ENCODE measurements at regions not wholly inside any gene's neighbourhood (a gene's known extent, or its start where the extent isn't known, plus 50 kb on each side); places are given as distances from the start of the nearest gene placed in this dataset.

DNA sequence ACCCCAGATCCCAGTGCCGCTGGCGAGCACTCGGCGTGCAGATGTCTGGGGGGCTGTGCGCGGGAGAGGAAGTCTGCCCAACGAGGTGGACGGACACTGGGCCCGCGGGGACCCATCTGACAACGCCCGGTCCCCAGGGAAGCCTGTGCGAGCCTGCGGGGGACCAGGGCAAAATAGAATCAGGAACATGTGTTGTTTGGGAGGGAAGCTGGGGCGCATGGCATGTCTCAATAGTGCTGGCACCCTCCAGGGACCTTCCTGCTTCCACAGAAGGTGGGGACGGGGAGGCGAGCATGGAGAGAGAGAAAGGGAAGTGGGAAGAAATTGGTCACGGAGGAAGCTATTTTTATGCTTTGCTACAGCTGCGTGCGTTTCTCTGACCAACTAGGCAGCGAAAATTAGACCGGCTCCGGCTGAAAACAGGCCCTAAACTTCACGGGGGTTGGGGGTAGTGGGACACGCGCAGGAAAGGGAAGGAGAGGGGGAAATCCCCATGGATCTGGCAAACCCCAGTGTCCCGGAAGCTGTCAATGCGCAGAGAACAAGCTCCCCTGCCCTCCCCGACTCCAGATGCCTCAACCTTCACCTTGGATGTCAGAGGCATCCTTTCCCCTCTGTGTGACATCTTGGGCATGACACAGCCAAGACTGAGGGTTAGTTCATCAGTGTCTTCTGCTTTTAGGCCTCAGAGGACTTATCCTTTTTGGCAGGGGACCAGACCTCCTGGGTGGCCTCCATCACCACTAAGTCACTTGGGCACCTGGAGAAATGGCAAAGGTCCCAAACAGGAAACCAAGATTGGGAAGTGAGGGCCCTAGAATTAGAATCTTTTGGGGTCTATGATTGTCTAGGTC, 169.8 kb upstream of the BCOR start:
- no peak for DNase-seq

DNA sequence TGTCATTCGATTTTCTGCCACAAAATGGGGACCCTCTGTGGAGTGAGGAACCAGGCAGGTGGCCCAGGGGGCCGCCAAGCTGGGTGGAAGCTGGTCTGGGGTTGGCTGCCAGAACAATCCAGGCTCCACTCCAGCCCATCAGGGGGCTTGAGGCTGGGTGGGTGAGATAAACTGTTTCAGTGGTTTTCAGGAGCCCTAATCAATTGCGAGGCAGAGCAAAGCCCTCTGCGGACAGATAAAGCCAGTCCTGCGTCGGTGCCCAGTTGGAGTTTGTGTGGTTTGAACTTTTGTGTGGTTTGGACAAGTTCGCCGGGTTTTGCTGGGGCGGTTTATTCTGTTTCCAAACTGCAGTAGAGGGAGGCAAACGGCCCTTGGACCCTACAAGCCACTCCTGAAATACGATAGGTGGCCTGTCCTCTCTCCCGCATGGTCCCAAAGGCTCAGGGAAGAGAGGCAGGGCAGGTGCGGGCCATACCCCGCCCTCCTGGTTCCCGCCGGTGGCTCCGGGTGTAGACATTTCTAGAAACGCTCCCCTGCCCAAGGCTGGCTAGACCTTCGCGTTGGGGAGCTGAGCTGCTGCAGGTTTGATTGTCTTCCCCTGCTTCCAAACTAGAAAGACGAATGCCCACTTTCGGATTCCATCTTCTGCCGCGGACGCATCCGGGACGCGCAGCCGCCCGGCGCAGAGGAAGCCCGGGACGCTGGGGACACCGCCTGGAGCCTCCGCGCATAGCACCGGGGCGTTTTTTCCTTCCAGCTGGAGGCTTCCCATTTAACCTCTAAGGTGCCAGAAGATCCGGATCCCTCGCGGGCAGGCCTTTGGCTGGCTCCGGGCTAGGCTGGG, 169.0 kb upstream of the BCOR start:
- DNase-seq, result peak; percentile 28 to 29

DNA sequence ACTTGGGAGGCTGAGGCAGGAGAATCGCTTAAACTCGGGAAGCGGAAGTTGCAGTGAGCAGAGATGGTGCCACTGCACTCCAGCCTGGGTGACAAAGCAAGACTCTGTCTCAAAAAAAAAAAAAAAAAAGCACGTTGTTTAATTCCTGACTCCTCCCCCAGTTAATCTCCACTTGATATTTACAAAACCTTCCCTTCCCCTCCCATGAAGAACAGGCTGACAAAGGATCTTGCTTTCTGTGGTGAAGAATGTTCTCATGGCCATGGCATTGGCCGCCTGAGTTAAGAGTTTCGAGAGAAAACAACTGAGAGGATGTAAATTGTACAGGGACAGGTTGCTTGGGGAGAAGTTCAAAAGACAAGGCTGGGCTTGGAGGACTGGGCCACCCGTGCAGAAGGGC, 168.2 kb upstream of the BCOR start:
- DNase-seq, result no peak

DNA sequence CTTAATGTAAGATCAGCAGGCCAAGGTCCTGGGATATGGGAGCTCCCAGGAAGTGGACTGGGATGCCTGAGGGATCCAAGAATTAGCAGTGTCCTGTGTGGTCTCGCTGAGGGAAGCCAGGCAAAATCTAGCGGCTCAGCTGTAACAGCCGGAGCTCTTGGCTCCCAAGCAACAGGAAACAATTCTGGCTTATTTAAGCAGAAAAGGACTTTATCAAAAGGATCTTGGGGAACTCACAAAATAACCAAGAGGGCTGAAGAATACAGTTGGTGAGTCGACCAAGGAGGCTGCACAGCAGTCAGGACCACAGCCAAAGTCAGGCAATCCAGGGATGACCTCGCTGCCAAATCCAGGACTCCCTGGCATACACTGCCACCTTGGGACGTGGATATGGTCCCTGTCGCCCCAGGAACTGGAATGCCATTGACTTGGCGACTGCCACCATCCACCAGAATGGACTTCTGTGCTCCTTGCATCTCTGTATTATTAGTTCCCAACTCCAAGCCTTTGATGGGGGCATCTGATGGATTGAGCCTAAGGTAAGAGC, 165.3 kb upstream of the BCOR start:
- DNase-seq, result no peak

DNA sequence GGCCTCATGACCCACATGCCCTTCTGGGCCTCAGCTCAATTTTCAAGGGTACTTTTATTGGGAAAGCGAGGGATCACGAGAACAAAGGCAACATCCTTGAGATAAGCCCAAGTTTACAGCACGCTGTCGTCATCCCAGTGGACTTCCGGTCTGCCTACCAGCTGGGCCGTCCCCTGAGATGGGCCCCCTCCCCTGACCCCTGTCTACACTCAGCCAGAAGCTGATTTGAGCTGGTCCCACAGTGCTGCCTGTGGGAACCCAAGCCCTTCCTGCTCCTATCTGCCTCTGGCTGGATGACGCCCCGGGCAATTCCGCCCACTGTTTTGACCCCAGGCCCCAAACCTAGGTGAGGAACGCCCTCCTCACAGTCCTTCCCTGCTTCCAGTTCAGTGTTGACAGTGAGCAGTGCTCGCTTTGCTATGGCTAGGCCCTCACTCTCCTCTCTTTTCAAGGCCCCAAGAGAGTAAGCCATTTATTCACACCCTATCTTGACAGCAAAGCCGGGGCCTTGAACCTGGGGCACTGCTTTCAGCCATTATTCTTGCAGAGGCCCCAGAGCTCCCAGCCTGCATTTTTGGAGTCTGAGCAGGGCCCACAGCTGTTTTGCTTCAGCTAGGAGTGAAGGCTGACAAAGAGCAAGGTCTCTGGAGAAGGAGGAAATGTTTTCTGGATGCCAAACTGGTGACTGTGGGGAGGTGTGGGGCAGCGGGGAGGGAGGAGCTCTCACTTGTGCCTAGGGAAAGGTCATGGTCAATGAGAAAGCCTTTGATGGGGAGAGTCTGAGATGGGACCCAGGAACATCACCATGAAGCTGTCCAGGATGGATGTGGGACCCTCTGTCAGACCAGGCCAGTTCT, 164.6 kb upstream of the BCOR start:
- no peak for DNase-seq

DNA sequence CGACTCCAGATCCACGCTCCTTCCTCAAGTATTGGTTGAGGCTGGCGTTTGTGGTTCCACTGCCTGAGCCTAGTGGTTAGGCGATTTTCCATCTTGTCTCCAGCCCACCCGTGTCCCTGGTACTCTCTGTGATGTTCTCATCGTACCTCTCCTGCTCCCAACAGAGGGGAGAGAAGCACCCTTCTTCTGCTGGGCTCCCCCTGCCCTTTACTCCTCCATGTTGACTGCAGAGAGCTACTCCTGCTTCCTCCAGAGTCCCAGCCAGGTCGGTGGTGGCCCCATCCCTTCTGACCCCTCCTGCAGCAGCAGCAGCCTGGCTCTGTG, 164.0 kb upstream of the BCOR start:
- DNase-seq, result no peak

DNA sequence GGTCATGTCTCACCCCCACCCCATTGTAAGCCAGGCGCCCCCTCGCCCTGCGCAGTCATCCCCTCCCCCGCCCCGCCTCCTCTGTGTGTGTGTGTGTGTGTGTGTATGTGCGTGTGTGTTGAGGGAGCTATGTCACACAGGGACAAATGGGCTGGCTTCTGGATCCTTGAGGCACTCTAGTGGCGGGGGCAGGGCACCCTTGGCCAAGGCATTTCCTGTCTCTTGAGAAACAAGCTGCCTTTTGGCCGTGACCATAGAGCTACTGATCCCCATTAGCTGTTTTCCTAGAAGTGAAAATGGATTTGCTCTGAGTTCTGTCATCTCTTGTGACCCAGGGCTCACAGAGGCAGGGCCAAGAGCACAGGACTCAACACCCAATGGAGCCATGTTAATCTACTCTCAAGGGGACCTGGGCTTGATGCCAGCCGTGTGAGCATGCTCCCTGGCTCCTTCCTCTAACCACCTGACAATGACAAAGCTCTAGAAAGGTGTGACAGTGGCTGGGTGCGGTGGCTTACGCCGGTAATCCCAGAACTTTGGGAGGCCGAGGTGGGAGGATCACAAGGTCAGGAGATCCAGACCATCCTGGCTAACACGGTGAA, 162.5 kb upstream of the BCOR start:
- DNase-seq, result no peak

DNA sequence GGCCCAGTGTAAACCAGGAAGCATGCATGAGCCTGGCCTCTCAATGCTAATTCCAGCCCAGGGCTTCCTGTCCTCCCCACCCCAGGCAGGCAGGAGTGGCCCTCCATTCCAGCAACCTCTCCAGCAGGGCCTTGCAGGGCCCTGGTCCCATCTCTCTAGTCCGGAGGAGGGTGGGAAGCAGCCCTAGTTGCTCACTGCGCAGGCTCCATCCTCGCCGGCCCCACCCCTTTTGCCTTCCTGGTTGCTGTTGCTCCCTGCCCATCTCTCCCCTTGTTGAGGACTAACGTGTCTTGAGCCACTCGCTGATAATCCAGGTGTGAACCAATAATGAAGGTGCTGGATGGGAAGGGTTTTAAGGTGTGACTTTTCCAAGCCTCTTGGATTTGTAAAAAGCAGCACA, 161.2 kb upstream of the BCOR start:
- no peak for DNase-seq

DNA sequence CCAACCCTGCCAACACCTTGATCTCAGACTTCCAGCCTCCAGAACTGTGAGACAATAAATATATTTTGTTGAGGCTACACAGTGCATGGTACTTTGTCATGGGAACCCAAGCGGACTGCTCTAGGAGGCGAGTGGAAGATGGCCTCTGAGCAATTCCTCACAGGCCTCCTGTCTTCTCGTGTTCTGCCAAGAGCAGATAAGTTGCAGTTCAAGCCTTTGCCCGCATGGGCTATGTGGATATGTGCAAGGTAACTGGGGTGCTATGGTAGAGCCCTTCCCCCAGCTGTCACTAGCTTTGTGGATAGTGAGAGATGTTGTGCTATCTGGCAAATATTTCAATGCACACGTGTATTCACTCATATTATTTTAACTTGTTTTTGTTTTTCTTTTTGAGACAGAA, 156.0 kb upstream of the BCOR start:
- DNase-seq, result no peak

DNA sequence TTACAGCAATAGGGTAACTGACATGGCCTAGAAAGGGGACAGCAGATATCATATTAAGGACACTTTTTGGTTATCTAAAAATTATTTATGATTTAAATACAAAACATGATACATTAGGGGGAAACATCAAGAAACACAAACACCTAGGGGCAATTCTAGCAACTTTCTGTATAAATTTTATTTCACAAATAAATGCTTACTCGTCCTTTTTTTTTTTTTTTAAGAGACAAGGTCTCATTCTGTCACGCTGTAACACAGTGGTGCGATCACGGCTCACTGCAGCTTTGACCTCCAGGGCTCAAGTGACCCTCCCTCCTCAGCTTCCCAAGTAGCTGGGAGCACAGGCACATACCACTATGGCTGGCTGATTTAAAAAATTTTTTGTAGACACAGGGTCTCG, 151.8 kb upstream of the BCOR start:
- DNase-seq, result no peak

DNA sequence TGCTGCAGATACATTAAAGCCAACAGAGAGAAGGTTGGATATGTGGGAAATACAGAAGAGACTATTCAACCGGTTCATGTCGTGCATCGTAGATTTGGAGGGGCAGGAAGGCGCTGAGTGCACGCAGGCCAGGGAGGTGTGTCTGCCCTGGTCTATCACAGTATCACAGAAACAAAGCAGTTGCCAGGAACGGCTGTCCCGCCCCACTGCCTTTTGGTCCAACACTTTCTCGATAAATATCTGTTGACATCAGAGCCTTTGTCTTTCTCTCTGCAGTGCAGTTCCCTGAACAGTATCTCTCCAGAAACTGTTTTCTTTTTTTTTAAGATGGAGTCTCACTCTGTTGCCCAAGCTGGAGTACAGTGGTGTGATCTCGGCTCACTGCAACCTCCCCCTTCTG, 151.1 kb upstream of the BCOR start:
- DNase-seq, result no peak

DNA sequence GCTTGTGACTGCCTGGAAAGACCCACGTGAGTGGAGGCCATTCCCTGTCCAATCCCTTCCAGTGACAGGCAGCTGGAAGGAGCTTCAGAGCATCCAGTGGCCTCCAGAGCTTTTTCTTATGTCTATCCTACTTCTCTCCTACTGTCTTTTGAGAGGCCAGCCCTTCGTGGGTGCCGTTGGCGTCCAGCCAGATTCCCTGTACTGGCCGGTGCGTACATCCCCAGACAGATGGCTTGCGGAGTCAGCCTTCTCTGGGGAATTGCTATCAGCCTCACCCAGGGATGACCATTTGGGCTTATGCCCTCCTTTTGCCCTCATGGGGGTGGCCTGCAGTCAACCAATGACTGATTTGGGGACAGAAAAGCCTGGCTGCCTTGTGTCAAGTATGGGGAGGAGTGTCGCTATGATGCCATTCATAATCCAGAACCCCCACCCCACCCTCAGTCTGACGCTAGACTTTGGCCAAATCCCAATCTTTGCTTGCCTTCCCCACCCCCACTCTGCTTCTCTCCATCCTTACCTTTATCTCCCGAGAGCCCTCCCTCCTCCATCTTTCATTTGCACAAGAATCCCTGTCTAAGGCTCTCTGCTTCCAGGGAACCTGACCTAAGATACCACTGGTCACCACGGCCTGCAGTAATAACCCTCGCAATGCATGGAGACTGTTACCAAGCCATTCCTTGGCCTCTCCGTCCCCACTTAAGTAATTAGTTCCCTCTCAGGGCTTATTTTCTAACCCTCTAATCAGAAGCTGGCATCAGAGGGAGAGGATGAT, 150.3 kb upstream of the BCOR start:
- no peak for DNase-seq

DNA sequence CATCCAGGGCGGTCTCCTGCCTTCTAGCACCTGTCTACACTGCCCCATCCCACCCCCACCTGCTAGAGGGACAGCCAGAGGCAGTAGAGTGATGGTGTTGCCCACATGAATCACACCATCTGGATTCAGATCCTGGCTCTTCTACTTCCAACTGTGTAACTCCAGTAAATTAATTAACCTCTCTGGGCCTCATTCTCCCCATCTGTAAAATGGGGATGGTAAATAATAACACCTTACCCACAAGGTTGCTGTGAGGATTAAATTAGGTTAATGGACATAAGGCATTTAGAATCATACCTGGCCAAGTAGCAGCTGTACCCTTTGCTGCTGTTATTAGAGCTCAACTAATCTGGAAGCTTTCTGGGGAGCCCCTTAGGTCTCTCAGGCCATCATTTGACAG, 149.6 kb upstream of the BCOR start:
- DNase-seq, result no peak

DNA sequence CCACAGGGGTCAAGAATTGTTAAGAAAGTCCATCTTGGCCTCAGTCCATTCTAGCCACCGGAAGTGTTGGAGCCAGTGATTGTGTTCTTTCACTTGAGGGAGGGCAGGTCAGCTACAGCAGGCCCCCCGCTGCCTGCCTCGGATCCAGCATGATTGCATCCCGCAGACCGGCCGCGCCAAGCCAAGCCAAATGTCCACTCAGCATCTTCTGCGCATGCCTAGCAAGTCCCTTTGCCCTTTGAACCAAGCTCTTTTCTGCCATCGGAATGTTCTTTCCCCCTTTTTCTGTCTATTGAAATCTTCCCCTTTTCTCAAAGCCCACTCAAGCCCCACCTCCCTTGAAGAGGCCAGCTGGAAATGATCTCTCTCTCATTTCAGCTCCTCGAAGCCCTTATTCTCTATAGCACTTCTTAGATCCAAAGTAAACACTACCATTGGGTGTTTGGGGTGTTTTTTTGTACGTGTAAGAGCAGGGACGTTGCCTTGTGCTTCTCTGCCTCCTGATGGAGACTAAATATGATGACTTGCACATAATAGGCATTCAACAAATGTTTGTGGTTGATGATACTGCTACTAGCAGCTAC, 147.8 kb upstream of the BCOR start:
- no peak for DNase-seq

DNA sequence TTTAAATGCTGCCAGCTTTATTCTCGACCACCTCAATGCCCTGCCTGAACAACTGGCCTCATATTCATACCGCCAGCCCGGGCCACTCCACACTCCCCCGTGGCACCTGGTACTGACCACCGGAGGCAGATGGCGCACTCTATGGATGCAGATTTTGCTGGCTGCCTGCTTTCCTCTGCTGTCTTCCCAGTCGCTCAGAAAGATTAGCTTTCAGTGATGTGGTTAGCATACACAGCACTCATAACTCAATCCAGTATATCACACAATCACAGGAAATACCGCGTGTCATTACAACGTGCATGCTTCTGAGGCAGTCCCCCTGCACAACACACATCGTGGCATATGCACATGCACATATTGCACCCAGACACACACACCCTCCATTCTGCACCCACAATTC, 147.2 kb upstream of the BCOR start:
- no peak for DNase-seq

DNA sequence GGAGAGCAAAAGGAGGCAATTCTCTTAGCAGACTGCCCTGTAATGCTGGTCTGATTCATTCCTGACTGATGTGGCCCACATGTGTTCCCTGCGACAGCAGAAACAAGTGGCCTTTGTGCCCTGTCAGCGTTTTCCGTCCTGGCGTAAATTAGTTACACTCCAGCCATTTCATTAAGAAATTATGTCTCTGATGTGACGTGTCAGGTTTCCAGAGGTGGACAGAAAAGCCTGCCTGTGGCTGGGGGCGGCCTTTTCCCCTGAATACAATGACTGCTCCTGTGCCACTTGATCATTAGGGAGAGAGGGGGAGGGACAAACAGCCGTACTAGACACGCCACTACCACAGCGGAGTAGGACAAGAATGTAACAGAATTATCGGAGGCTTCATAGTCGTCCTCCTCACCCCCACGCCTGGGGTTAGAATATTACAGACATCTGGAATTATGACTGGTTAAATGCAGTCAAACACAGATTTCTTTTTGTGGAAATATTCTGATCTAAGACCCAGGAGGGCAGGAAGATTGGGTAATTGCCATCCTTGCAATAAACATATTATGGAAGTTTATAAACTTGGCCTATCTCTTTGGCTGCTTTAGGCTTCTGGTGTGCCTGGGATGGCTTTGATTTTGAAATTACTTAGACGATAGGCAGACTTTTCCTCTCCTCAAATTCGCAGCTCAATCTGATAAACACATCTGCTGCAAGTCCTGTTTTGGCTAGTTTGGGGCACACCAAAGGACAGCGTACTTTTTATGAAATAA, 146.2 kb upstream of the BCOR start:
- DNase-seq, result no peak

DNA sequence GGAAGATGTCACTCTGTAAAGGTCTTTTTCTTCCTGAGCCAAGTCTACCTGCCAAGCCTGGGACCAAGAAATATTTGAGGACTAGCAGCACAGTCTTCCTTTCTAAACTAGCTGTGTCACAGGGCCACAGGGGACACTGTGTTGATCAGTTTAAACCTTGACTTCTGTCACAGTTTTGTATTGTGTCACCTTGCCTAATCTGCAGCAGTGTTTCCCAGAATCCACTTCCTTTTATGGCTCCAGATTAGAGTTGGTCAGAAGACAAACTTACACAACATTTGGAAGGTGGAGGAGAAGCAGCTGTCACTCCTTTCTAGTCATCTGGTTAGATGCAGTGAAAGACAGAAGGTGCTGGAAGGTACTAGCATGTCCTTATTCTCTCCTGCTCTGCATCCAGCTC, 143.1 kb upstream of the BCOR start:
- DNase-seq, result no peak

DNA sequence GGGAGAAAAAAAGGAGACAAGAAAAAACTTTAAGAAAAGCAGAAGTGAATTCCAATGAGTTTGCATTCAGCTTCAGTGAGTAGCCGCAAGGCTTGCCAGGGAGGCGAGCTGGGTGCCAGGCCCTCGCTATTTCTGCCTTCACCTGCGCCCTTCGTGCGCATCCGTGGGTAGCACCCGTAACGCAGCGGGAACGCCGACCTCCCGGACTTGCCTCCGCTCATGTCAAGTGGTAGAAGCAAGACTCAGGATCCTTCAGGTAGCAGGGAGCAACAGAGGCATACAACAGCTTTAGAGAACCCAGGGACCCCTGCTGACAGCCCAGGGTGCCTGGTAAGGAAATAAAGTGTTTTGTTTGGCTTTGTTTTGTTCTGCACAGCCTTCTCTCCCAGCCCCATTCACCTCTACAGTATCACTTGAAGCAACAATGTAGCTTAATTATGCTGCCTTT, 140.0 kb upstream of the BCOR start:
- no peak for DNase-seq

DNA sequence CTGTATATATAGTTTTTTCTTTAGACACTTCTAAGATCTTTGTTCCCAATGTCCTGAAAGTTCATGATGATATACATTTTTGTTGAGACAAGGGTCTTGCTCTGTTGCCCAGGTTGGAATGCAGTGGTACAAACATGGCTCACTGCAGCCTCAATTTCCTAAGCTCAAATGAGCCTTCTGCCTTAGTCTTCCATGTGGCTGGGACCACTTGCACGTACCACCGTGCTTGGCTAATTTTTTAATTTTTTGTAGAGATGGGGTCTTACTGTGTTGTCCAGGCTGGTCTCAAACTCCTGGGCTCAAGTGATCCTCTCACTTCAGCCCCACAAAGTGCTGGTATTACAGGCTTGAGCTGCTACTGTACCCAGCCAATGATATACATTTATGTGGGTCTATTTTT, 132.9 kb upstream of the BCOR start:
- DNase-seq, result no peak

DNA sequence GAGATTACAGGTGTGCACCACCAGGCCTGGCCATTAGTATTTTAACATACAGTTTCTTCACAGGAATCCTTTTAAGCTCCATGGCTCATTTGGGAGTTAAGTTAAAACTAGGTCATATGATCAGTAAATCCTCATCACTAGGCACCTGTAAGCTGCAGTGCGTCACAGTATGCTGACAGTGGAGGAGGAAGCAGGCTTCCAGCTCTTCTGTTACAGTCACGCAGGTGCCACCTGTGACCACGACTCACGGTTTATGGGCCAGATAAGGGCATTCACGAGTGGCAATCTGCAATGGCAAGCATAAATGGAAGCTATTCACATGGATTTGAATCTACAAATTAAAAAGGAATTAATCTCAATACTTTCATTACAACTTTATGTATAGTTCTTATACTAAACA, 129.4 kb upstream of the BCOR start:
- DNase-seq, result no peak

DNA sequence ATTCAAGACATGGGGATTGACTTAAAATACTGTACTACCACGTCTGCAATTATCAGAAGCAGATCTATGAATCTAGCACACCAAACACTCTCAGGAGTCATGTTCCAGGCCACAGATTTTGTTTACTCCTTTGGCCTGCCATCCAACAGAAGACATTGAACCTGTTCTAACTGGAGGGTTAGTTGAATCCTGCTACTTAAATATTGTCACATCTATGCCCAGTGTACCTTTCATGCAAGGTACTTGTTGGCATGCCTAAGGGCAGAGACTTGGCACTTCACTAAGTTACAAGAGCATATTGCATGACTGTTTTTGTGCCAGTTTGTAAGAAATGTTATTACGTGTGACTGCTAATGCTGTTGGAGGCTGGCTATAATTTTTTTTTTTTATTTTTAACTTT, 126.9 kb upstream of the BCOR start:
- no peak for DNase-seq
